Endothelial cell of umbilical vein (primary cell): ENCODE measurements at regions not wholly inside any gene's neighbourhood (a gene's known extent, or its start where the extent isn't known, plus 50 kb on each side); places are given as distances from the start of the nearest gene placed in this dataset.

Experiments used
- BruUV-seq: library from RNA; stranded (reverse); fragments of 400-500 nt; replicated peaks from 2 replicates; lab custom pipeline; 2021; lab: Mats Ljungman, UMichigan
- CTCF ChIA-PET: fragments of 300-600, 350-600 bp; sonication (Branson Sonifier 250); formaldehyde crosslinking; loops from one replicate; lab custom pipeline; 2021; ENCODE audit warnings: antibody characterized with exemption, inconsistent platforms; lab: Charles Lee
- POLR2A ChIA-PET: fragments of 300-600, 350-600 bp; sonication (Branson Sonifier 250); formaldehyde crosslinking; loops from one replicate; lab custom pipeline; 2021; ENCODE audit warnings: antibody characterized with exemption, inconsistent platforms; lab: Charles Lee
- DNase-seq: peaks from one replicate; pipeline ENCODE4 v3.0.0-alpha.2; 2011; ENCODE audit warnings: low read depth, low spot score
- FAIRE-seq: peaks from 2 replicates; lab custom pipeline; 2011; peaks lifted over from hg19 to GRCh38; lab: Jason Lieb, UNC
- H2AFZ ChIP-seq: 2 replicates; pipeline ENCODE4 v1.6.0; 2012; ENCODE audit warnings: low read depth, low read length, control low read depth, inconsistent platforms
- H3K27ac ChIP-seq: 2 replicates; pipeline ENCODE4 v1.5.1; 2011; ENCODE audit warnings: low read depth, mild to moderate bottlenecking, control low read depth, low read length, moderate library complexity; ENCODE audit not compliant: insufficient read depth
- H3K27me3 ChIP-seq, 2 experiments: 2 replicates each; pipeline versions ENCODE4 v1.6.0 to v1.6.1; 2011; ENCODE audit warnings: low read length in 2 of 2, mixed read lengths in 1 of 2; ENCODE audit not compliant: control insufficient read depth in 2 of 2, insufficient read depth in 2 of 2
- H3K36me3 ChIP-seq, 2 experiments: 2 replicates in 1 of 2; 3 replicates in 1 of 2; pipeline ENCODE4 v1.5.1; 2011; ENCODE audit warnings: low read length in 2 of 2, mild to moderate bottlenecking in 1 of 2, moderate library complexity in 1 of 2; ENCODE audit not compliant: control insufficient read depth in 2 of 2, insufficient read depth in 2 of 2; ENCODE audit errors: extremely low read depth in 1 of 2
- H3K4me1 ChIP-seq: 3 replicates; pipeline ENCODE4 v1.5.1; 2011; ENCODE audit warnings: mild to moderate bottlenecking, low read length; ENCODE audit not compliant: control insufficient read depth, insufficient read depth; ENCODE audit errors: extremely low read depth
- H3K4me2 ChIP-seq: 2 replicates; pipeline ENCODE4 v1.6.1; 2011; ENCODE audit warnings: low read length, control low read depth, mixed read lengths; ENCODE audit not compliant: insufficient read depth
- H3K4me3 ChIP-seq, 3 experiments: fragments of 200-600 bp in 1 of 3; sonication (generic), shearing (Covaris generic) in 1 of 3; replicated peaks in 1 of 3; 2 replicates each; pipeline ENCODE4 v1.5.1; 2011 to 2016; ENCODE audit warnings: control low read depth in 3 of 3, low read length in 3 of 3, mild to moderate bottlenecking in 2 of 3, inconsistent platforms in 1 of 3, low read depth in 1 of 3, moderate library complexity in 1 of 3; ENCODE audit not compliant: insufficient read depth in 1 of 3
- H3K79me2 ChIP-seq: 2 replicates; pipeline ENCODE4 v1.6.0; 2012; ENCODE audit warnings: low read length, inconsistent platforms; ENCODE audit not compliant: control insufficient read depth, insufficient read depth
- H3K9ac ChIP-seq: replicated peaks from 2 replicates; pipeline ENCODE3; 2011; ENCODE audit warnings: low read length, control low read depth; ENCODE audit not compliant: insufficient read depth; ENCODE audit errors: extremely low read depth
- H3K9me1 ChIP-seq: replicated peaks from 3 replicates; pipeline ENCODE4 v1.6.0; 2011; ENCODE audit warnings: mild to moderate bottlenecking, low read length; ENCODE audit not compliant: control insufficient read depth, insufficient read depth; ENCODE audit errors: extremely low read depth
- H3K9me3 ChIP-seq: replicated peaks from 2 replicates; pipeline ENCODE4 v1.5.1; 2012; ENCODE audit warnings: low read length, inconsistent platforms; ENCODE audit not compliant: control insufficient read depth, insufficient read depth
- H4K20me1 ChIP-seq: replicated peaks from 2 replicates; pipeline ENCODE3; 2011; ENCODE audit warnings: mild to moderate bottlenecking, low read length; ENCODE audit not compliant: control insufficient read depth, insufficient read depth; ENCODE audit errors: extremely low read depth
- GATA2 ChIP-seq: IDR thresholded peaks from 2 replicates; pipeline ENCODE4 v1.7.0; 2011; ENCODE audit warnings: low read depth, mild to moderate bottlenecking, moderate library complexity, mixed read lengths, low read length; ENCODE audit not compliant: insufficient read length, insufficient read depth
- JUN ChIP-seq: IDR thresholded peaks from 2 replicates; pipeline ENCODE4 v1.6.1; 2011; ENCODE audit warnings: borderline replicate concordance, low read depth; ENCODE audit not compliant: insufficient read length, insufficient read depth
- MYC ChIP-seq: IDR thresholded peaks from one replicate; pipeline ENCODE4 v1.6.1; 2011; ENCODE audit warnings: mild to moderate bottlenecking, low read depth, low read length
- POLR2A ChIP-seq: IDR thresholded peaks from 2 replicates; pipeline ENCODE4 v1.6.1; 2012; ENCODE audit warnings: low read depth, mild to moderate bottlenecking, control low read depth, low read length
- POLR2AphosphoS5 ChIP-seq: IDR thresholded peaks from 2 replicates; pipeline ENCODE4 v1.6.1; 2012; ENCODE audit warnings: low read depth, mild to moderate bottlenecking, control low read depth, low read length, moderate library complexity; ENCODE audit not compliant: insufficient read depth
- dilution Hi-C: fragments of 300-500 bp; cut with MboI; formaldehyde crosslinking; loops from one replicate; pipeline ENCODE4 v1.15.0; 2019; ENCODE audit warnings: low sequenced_read_pairs; ENCODE audit not compliant: extremely low pct_ligation_motif_present
- intact Hi-C: fragments of 100-400 bp; cut with micrococcal nuclease; formaldehyde crosslinking; loops from one replicate; pipeline ENCODE4 v1.10.0; 2022
- TF ChIP-seq, protein P1 (sequence below): IDR thresholded peaks from 2 replicates; pipeline ENCODE4 v1.6.1; 2011; ENCODE audit not compliant: insufficient read depth, insufficient read length
- TF ChIP-seq, protein P2 (sequence below), 2 donors: IDR thresholded peaks; 1 replicate in 1 of 2; 2 replicates in 1 of 2; pipeline ENCODE4 v1.5.1; 2011; ENCODE audit warnings: low read length in 2 of 2, mild to moderate bottlenecking in 2 of 2, moderate library complexity in 2 of 2, control low read depth in 1 of 2, inconsistent platforms in 1 of 2, low read depth in 1 of 2; ENCODE audit not compliant: insufficient read depth in 1 of 2; ENCODE audit errors: extremely low read depth in 1 of 2

DNA sequence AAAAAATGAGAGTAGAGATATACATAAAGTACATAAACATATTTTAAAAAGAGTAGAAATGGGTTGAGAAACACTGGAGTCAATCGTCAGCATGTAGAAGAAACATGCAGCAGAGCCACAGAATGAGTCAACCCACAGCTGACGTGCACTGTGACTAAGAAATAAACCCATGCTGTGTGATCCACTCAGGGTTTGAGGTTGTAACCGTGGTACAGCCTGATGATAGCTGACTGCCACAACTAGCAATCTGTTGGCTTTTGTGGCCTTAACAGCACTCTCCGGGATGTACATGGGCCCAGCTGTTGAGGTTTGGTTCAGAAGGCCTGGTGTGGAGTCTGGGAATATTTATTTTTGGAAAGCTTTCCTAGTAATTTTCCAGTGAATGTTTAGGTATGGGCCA, 554.4 kb upstream of the MEX3C start:
- Histone ChIP-seq H2AFZ (no peak overlapping the region), H3K27me3 (no peaks in the 10 kb centered on the region), H3K9me3 (peaks cover 4% of the 10 kb centered on the region), H3K9ac (no peak overlapping the region), H3K4me2 (no peak overlapping the region), H3K4me1 (no peaks in the 10 kb centered on the region), H4K20me1 (no peaks in the 10 kb centered on the region), H3K9me1 (no peaks in the 10 kb centered on the region), H3K79me2 (no peaks in the 10 kb centered on the region), H3K36me3 (no peaks in the 10 kb centered on the region), H3K4me3 (no peak overlapping the region), H3K27ac (no peak overlapping the region)
- ChIA-PET POLR2A (no interaction called here), CTCF (no interaction called here)
- intact Hi-C loops: no loop called here
- no peak for TF ChIP-seq POLR2AphosphoS5
- TF ChIP-seq JUN: no peak
- TF ChIP-seq, protein P1, sequence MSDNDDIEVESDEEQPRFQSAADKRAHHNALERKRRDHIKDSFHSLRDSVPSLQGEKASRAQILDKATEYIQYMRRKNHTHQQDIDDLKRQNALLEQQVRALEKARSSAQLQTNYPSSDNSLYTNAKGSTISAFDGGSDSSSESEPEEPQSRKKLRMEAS: no peak
- no peak for TF ChIP-seq GATA2
- DNase-seq: no peak
- dilution Hi-C loops: no loop called here
- FAIRE-seq: no peak
- no TSS peak for BruUV-seq

DNA sequence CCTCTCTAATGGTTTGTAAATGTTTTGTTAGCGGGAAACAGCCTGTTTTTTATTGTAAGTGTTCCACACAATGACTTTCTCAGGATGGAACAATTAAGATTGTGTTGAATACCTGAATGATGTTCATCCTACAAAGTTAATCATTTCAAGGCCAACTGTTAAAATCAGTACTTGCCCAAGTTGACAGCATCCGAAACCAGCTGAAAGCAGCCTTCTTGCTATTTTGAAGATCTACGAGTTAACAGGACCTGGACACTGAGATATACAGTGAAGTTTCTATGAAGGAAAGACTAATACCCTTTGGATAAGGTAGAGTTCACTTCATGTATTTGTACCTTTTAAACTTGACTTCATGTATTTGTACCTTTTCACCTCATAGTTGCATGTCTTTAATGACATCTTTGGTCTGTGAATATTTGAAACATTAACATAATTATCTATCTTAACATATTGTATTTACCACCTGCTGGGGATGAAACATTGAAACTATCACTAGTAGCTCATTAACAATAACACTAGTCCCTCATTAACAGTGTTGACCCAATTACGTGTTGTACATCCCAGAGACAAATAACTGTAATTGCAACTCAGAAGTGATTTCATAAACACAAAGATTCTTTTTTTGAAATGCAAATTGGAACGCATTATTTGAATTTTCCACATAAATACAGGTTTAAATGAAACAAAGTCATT, 556.0 kb upstream of the MEX3C start:
- Histone ChIP-seq H3K4me1 (no peaks in the 10 kb centered on the region), H3K79me2 (no peaks in the 10 kb centered on the region), H3K36me3 (no peaks in the 10 kb centered on the region), H3K9me3 (peaks cover 6% of the 10 kb centered on the region), H3K9ac (no peak overlapping the region), H3K4me2 (no peak overlapping the region), H3K27ac (no peak overlapping the region), H4K20me1 (no peaks in the 10 kb centered on the region), H3K27me3 (no peaks in the 10 kb centered on the region), H2AFZ (no peak overlapping the region), H3K4me3 (no peak overlapping the region), H3K9me1 (no peaks in the 10 kb centered on the region)
- FAIRE-seq (no peak), DNase-seq (no peak)
- ChIA-PET CTCF (no interaction called here), POLR2A (no interaction called here)
- dilution Hi-C loops (no loop called here), intact Hi-C loops (no loop called here)
- no TSS peak for BruUV-seq
- TF ChIP-seq POLR2A (no peak), POLR2AphosphoS5 (no peak), JUN (no peak), MYC (no peak)
- TF ChIP-seq, protein P1: no peak
- TF ChIP-seq, protein P2, sequence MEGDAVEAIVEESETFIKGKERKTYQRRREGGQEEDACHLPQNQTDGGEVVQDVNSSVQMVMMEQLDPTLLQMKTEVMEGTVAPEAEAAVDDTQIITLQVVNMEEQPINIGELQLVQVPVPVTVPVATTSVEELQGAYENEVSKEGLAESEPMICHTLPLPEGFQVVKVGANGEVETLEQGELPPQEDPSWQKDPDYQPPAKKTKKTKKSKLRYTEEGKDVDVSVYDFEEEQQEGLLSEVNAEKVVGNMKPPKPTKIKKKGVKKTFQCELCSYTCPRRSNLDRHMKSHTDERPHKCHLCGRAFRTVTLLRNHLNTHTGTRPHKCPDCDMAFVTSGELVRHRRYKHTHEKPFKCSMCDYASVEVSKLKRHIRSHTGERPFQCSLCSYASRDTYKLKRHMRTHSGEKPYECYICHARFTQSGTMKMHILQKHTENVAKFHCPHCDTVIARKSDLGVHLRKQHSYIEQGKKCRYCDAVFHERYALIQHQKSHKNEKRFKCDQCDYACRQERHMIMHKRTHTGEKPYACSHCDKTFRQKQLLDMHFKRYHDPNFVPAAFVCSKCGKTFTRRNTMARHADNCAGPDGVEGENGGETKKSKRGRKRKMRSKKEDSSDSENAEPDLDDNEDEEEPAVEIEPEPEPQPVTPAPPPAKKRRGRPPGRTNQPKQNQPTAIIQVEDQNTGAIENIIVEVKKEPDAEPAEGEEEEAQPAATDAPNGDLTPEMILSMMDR (IDR thresholded peaks at IDR 0.05; ENCODE audit: extremely low read depth in 1 of 2, insufficient read depth in 1 of 2, low read depth in 1 of 2, low read length in 2 of 2): no peak
